ENCODE measurements at regions not wholly inside any gene's neighbourhood (a gene's known extent, or its start where the extent isn't known, plus 50 kb on each side); places are given as distances from the start of the nearest gene placed in this dataset.

- no peak for TF ChIP-seq CTCF (IDR thresholded peaks at IDR 0.05)
- intact Hi-C loops (cut with DNase I) = no loop called here
- Histone ChIP-seq H3K4me1 (no peaks in the 10 kb centered on the region), H3K4me3 (no peak overlapping the region), H3K27ac (no peak overlapping the region), H3K9me3 (no peaks in the 10 kb centered on the region), H3K36me3 (no peaks in the 10 kb centered on the region), H3K27me3 (no peaks in the 10 kb centered on the region)
- ATAC-seq (no peak), DNase-seq (no peak)
These were observed 272.2 kb upstream of the ACVR2A start for GRCh38 chr2:147572622-147573021.

GRCh38 chr2:147569426-147569825 lies 275.4 kb upstream of the ACVR2A start:
- no peak for TF ChIP-seq CTCF (IDR thresholded peaks at IDR 0.05)
- DNase-seq (no peak), ATAC-seq (no peak)
- H3K9me3 ChIP-seq = no peaks in the 10 kb centered on the region
- no peaks in the 10 kb centered on the region for H3K27me3 ChIP-seq
- no peak overlapping the region for H3K27ac ChIP-seq
- intact Hi-C loops (cut with DNase I) = no loop called here
- H3K4me1 ChIP-seq = no peaks in the 10 kb centered on the region
- no peaks in the 10 kb centered on the region for H3K36me3 ChIP-seq
- H3K4me3 ChIP-seq = no peak overlapping the region

GRCh38 chr2:147568109-147568508 lies 276.7 kb upstream of the ACVR2A start:
- intact Hi-C loops (cut with DNase I) = no loop called here
- H3K27ac ChIP-seq = no peak overlapping the region
- TF ChIP-seq CTCF (IDR thresholded peaks at IDR 0.05) = no peak
- no peak for ATAC-seq
- H3K4me3 ChIP-seq = no peak overlapping the region
- no peaks in the 10 kb centered on the region for H3K36me3 ChIP-seq
- no peak for DNase-seq
- no peaks in the 10 kb centered on the region for H3K9me3 ChIP-seq
- no peaks in the 10 kb centered on the region for H3K27me3 ChIP-seq
- H3K4me1 ChIP-seq = no peaks in the 10 kb centered on the region

- Histone ChIP-seq H3K36me3 (no peaks in the 10 kb centered on the region), H3K27me3 (no peaks in the 10 kb centered on the region), H3K4me1 (no peaks in the 10 kb centered on the region), H3K9me3 (no peaks in the 10 kb centered on the region), H3K4me3 (no peak overlapping the region), H3K27ac (no peak overlapping the region)
- intact Hi-C loops (cut with DNase I) = no loop called here
- TF ChIP-seq CTCF (IDR thresholded peaks at IDR 0.05) = no peak
- DNase-seq (no peak), ATAC-seq (no peak)
These were observed 277.7 kb upstream of the ACVR2A start for GRCh38 chr2:147567136-147567535.

- Histone ChIP-seq H3K9me3 (no peaks in the 10 kb centered on the region), H3K36me3 (no peaks in the 10 kb centered on the region), H3K4me3 (no peak overlapping the region), H3K27me3 (no peaks in the 10 kb centered on the region), H3K4me1 (no peaks in the 10 kb centered on the region), H3K27ac (no peak overlapping the region)
- ATAC-seq (peak; percentile 47), DNase-seq (no peak)
- intact Hi-C loops (cut with DNase I) = no loop called here
- no peak for TF ChIP-seq CTCF (IDR thresholded peaks at IDR 0.05)
These were observed 283.9 kb upstream of the ACVR2A start for GRCh38 chr2:147560810-147561535.
